ENCODE measurements at regions not wholly inside any gene's neighbourhood (a gene's known extent, or its start where the extent isn't known, plus 50 kb on each side); places are given as distances from the start of the nearest gene placed in this dataset.

DNA sequence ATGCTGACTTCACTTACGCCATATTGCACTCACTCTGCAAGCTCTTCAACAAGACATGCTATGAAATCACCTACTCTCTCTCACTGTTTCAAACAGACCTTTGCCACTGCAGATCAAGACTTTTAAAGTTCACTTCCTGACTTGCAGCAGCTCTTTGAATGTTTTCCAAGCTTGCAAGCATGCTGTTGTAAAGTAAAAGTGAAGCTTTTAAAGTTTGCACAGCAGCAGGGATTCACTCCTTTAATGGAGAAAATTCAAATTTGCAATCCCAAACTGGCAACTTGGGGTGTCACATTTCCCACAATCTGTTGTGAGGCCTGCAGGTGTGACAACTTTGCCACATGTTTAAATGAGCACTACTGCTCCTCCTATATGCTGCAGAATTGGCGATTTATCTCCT lies 270.9 kb downstream of the ALX1 start:
- TF ChIP-seq, protein P1, sequence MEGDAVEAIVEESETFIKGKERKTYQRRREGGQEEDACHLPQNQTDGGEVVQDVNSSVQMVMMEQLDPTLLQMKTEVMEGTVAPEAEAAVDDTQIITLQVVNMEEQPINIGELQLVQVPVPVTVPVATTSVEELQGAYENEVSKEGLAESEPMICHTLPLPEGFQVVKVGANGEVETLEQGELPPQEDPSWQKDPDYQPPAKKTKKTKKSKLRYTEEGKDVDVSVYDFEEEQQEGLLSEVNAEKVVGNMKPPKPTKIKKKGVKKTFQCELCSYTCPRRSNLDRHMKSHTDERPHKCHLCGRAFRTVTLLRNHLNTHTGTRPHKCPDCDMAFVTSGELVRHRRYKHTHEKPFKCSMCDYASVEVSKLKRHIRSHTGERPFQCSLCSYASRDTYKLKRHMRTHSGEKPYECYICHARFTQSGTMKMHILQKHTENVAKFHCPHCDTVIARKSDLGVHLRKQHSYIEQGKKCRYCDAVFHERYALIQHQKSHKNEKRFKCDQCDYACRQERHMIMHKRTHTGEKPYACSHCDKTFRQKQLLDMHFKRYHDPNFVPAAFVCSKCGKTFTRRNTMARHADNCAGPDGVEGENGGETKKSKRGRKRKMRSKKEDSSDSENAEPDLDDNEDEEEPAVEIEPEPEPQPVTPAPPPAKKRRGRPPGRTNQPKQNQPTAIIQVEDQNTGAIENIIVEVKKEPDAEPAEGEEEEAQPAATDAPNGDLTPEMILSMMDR (IDR thresholded peaks at IDR 0.05) = no peak
- TF ChIP-seq POLR2A (IDR thresholded peaks at IDR 0.05) = no peak
